Spinal cord (tissue), 9 donors: ENCODE measurements at regions not wholly inside any gene's neighbourhood (a gene's known extent, or its start where the extent isn't known, plus 50 kb on each side); places are given as distances from the start of the nearest gene placed in this dataset.
A peak's percentile ranks its signal among the peaks of the same experiment; 100 is the strongest.

Experiments used
- DNase-seq, 6 donors: peaks; one replicate each; pipeline versions ENCODE4 v3.0.0 to v3.0.0-alpha.2; 2013 to 2015; ENCODE audit warnings: low spot score in 6 of 6, low read depth in 4 of 6
- H3K27ac ChIP-seq: one replicate; pipeline ENCODE4 v1.5.1; 2013; ENCODE audit warnings: low read depth, low read length, control low read depth
- H3K27me3 ChIP-seq: one replicate; pipeline ENCODE4 v1.6.1; 2013; ENCODE audit warnings: low read length; ENCODE audit not compliant: control insufficient read depth, insufficient read depth
- H3K36me3 ChIP-seq: one replicate; pipeline ENCODE4 v1.6.1; 2013; ENCODE audit warnings: low read length; ENCODE audit not compliant: control insufficient read depth, insufficient read depth
- H3K4me1 ChIP-seq: one replicate; pipeline ENCODE4 v1.6.1; 2013; ENCODE audit warnings: low read length; ENCODE audit not compliant: control insufficient read depth, insufficient read depth
- H3K4me3 ChIP-seq: one replicate; pipeline ENCODE4 v1.5.1; 2013; ENCODE audit warnings: low read depth, low read length, control low read depth
- H3K9me3 ChIP-seq: one replicate; pipeline ENCODE4 v1.6.1; 2013; ENCODE audit warnings: low read length; ENCODE audit not compliant: control insufficient read depth, insufficient read depth
- WGBS: methylation state at CpG from one replicate; pipeline ENCODE4 v1.1.5; 2013; ENCODE audit warnings: missing lambda C conversion rate; ENCODE audit not compliant: insufficient coverage; 5-methylcytosine and 5-hydroxymethylcytosine counted together
- donor health status: healthy.

DNA sequence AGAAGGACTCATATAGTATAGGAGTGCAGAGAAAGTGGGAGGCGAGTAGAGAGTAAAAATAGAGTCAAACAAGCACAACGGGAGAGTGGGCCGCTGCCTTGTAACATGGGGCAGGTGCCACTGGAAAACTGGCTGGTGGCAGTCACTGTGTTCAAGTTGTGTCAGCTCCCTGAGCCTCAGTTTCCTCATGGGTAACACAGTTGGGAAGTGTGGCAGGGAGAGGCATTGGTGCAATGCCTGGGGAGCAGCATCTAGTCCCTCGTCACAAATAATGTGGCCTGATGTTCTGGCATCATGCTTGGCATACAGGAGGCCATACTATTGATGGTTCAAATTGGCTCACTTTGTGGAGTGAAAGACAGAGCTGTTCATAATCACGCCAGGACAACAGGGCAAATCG is 78.9 kb upstream of the SPON1 start:
- Histone ChIP-seq H3K36me3 (no peaks in the 10 kb centered on the region), H3K4me3 (no peak overlapping the region)
- WGBS: 91% methylated on average over 4 of the region's 6 CpGs

DNA sequence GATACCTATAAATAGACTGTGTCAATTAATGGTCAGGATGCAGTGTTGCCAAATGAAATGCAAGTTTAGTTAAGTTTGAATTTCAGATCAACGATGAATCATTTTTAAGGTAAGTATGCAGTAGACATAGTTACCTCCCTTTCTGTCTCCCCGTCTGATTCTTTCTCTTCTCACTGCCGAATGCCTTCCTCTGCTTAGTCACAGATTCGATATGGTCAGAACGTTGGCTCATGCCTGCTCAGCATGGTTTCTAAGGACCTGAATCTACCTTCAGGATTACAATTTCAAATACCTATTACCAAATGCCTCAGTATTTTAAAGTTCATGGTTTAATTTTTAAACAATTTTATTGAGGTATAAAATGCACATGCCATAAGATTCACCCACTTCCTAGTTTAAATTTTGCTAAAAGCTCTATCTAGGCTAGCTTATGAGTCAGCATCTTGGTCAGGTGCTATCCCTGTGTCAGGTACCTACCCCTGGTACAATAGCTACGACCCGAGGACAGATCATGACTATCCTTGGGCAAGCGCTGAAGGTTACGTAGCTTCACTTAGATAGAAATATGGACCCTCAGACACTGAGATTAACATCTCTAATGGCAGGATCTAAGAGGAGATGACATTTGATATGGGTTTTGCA is 78.2 kb upstream of the SPON1 start:
- Histone ChIP-seq H3K36me3 (no peaks in the 10 kb centered on the region), H3K4me3 (no peak overlapping the region), H3K9me3 (no peaks in the 10 kb centered on the region), H3K27me3 (peaks cover 3% of the 10 kb centered on the region), H3K4me1 (peaks cover 8% of the 10 kb centered on the region), H3K27ac (no peak overlapping the region)
- WGBS: no CpG with 5 or more reads among the region's 9 CpGs
- no peak for DNase-seq

More for the DNA sequence above, 78.9 kb upstream of the SPON1 start:
- no peaks in the 10 kb centered on the region for H3K9me3 ChIP-seq
- no peak for DNase-seq
- H3K4me1 ChIP-seq: peaks cover 7% of the 10 kb centered on the region
- H3K27ac ChIP-seq: no peak overlapping the region
- H3K27me3 ChIP-seq: peaks cover 3% of the 10 kb centered on the region

DNA sequence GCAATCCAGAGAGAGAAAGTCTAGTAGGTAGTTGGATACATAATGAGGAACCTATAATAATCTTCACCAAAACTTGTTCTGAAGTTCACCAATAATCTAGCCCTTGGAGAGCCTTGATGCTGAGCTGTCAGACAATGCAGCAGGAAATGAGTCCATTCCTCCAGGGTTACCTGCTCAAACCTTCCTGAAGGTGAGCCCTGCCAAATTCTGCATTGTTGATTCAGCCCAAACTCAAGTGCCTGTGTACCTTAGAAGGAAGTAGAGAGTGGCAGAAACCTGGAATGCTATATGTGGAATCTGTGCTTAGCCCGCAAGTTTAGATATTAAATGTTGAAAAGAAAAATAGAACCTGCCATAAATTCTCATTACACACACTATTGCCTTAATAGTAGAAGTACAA is 77.4 kb upstream of the SPON1 start:
- Histone ChIP-seq H3K4me3 (no peak overlapping the region), H3K27me3 (peaks cover 3% of the 10 kb centered on the region), H3K27ac (no peak overlapping the region), H3K4me1 (peaks cover 12% of the 10 kb centered on the region), H3K36me3 (no peaks in the 10 kb centered on the region), H3K9me3 (no peaks in the 10 kb centered on the region)
- no CpG with 5 or more reads among the region's 1 CpG for WGBS
- no peak for DNase-seq

DNA sequence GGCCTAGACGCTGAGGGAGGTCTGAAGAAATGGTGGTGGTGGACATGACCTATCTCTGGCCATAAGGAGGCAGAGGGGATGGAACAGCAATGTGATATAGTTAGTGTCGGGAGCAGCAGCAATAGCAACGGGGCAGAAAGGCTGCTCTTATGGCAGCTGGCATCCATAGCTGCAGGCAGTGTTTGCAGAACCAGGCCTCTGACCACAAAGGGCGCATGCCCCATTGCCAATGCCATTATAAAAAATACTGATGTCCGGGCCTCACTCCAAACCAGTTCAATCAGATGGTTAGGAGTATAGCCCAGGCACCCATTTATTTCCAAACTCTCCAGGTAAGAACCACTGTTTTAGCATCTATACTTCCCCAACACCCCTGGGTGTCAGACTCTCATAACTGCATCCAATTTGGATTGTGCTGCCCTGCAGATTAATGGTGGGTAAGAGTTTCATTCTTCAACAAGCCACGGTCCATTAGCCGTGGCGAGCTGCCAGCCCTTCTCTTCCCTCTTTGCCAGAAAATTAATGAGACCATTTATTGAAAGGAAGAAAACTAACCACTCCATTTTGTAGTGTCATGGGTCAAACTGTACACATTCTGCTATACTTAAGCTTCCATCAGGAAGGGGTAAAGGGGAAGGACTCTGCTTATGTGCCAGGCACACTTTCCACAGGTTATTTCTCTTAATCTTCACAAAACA is 72.8 kb upstream of the SPON1 start:
- no peak overlapping the region for H3K4me3 ChIP-seq
- DNase-seq: peak in 5 of 6 donors; percentile 18 to 91 (median 37)
- 49% methylated on average over 4 of the region's 8 CpGs for WGBS
- H3K27ac ChIP-seq: no peak overlapping the region
- no peaks in the 10 kb centered on the region for H3K27me3 ChIP-seq
- H3K36me3 ChIP-seq: no peaks in the 10 kb centered on the region
- no peaks in the 10 kb centered on the region for H3K9me3 ChIP-seq
- H3K4me1 ChIP-seq: peaks cover 9% of the 10 kb centered on the region

DNA sequence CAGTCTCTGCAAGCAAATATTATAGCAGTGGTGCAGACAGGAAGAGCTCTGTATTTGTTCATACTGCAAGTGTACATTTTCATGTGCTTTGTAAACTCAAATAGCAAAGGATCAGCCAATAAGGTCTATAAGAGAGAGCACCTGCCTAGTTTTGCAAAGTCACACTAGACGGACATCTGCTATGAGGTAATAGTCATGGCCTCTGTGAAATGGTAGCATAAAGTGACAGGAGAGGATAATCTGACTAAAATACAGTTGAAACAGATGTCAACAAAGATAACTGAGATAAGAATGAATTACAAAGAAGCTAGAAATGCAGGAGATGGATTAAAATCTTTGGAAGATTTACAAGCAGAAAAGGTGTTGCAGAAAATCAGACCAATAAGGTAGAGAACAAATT is 70.6 kb upstream of the SPON1 start:
- H3K36me3 ChIP-seq: no peaks in the 10 kb centered on the region
- no peaks in the 10 kb centered on the region for H3K27me3 ChIP-seq
- WGBS: 83% methylated on average over 1 of the region's 1 CpG
- H3K9me3 ChIP-seq: no peaks in the 10 kb centered on the region
- no peak overlapping the region for H3K4me3 ChIP-seq
- H3K27ac ChIP-seq: no peak overlapping the region
- DNase-seq: no peak
- peaks cover 9% of the 10 kb centered on the region for H3K4me1 ChIP-seq

DNA sequence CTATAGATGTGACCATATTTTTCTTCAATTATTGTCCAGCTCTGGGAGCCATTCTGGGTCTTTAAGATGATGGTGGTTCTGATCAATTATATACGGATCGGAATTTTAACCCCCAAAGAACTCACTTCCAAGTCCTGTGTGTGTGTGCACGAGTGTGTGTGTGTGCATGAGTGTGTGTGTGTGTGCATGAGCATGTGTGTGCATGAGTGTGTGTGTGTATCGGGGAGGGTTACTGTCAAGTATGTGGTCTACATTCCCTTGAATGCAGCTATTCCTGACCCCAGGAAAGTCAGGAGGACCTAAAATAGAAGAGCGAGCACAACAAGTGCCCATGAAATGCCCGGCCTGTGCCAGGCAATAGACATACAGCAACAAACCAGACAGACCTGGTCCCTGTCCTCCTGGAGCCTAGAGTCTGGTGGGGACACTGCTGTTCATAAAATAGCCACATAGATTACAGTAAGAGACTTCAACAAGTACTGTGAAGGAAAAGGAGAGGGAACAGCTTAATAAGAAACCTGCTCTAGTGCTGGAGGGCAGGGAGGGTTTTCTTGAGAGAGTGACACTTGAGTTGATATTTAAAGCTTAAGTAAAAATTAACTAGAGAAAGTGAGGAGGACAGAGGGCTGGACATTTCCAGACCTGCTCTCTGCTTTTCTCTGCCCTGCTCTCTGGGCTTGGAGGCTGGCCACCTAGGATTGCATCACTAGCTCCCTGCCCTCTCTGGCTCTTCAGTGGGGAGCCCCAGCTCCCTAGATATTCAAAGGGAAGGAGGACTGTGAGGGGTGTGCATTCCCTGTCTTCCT is 66.1 kb upstream of the SPON1 start:
- 67% methylated on average over 3 of the region's 6 CpGs for WGBS
- no peak overlapping the region for H3K27ac ChIP-seq
- H3K9me3 ChIP-seq: no peaks in the 10 kb centered on the region
- no peak for DNase-seq
- no peaks in the 10 kb centered on the region for H3K36me3 ChIP-seq
- no peak overlapping the region for H3K4me3 ChIP-seq
- no peaks in the 10 kb centered on the region for H3K4me1 ChIP-seq
- no peaks in the 10 kb centered on the region for H3K27me3 ChIP-seq

DNA sequence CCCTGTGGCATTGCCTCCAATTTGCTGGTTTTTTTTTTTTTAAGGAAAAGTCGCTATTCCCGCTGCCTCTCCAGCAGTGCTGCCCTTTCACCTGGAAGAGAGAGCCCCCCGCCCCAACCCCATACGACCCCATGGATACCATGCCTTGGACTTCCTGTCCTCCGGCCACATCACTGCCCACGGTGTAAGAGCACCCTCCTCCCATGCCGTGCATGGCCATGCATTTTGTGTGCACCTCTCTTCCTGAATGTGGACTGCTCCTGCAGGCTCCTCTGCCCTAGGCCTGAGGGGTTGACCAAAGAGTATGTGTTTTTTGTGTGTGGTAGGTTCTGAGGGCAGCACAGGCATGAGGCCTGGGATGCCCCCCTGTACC is 65.6 kb upstream of the SPON1 start:
- Histone ChIP-seq H3K9me3 (no peaks in the 10 kb centered on the region), H3K27ac (no peak overlapping the region), H3K36me3 (no peaks in the 10 kb centered on the region), H3K4me1 (no peaks in the 10 kb centered on the region), H3K4me3 (no peak overlapping the region), H3K27me3 (no peaks in the 10 kb centered on the region)
- 82% methylated on average over 7 of the region's 7 CpGs for WGBS
- no peak for DNase-seq

DNA sequence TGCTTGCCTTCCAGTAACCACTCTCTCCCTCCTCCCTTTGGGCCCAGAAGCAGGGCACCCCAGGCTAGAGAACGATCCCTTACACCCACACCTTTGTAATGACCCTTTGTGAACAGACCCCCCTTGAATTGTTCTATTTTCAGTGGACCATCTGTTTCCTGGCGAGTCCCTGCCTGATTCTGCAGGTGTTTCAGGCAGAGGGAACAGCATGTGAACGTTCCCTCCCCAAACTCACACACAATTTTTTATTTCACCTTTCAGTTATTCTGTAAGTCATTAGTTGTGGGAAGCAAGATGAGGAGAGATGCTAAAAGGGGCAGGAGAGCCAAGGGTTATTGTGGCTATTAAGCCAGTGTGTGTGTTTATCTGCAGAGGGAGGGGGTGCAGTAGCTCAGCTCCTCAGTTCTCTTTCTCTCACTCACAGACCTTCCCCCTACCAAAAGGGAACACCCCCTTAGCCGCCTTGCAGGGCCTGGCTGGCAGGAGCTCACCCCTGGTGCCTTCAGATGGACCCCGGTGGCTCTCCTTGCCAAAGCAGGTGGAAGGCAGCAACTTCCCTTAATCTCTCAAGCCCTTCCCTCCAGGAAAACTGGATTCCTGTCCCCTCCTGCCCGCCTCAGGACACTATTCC is 64.8 kb upstream of the SPON1 start:
- H3K27ac ChIP-seq: no peak overlapping the region
- peak in 1 of 6 donors; percentile 30 for DNase-seq
- no peaks in the 10 kb centered on the region for H3K27me3 ChIP-seq
- H3K4me1 ChIP-seq: no peaks in the 10 kb centered on the region
- no peaks in the 10 kb centered on the region for H3K36me3 ChIP-seq
- H3K4me3 ChIP-seq: no peak overlapping the region
- 75% methylated on average over 3 of the region's 6 CpGs for WGBS
- no peaks in the 10 kb centered on the region for H3K9me3 ChIP-seq

DNA sequence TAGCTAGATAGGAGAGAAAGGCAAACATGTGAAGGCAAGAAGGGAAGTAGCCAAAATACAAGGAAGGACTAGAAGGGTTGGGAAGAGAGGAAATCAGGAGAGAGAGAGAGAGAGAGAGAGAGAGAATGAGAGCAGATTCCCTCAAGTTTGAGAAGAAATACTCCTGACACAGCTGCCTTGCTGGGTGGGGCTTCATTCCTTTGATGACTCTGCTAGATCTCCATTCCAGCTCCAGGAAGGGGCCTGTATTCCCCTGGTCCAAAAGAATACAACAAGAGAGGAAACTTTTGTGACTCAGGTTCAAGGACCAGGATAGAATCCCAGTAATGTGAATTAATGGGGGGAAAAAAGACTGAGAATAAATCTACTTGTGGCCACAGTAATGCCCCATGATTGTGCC is 62.9 kb upstream of the SPON1 start:
- Histone ChIP-seq H3K9me3 (no peaks in the 10 kb centered on the region), H3K4me3 (no peak overlapping the region), H3K4me1 (no peaks in the 10 kb centered on the region), H3K27me3 (no peaks in the 10 kb centered on the region), H3K27ac (no peak overlapping the region), H3K36me3 (no peaks in the 10 kb centered on the region)
- no peak for DNase-seq
